NCI-H1694 treated with DMSO at 0.1 percent for 48 hours (cell line): ENCODE measurements at regions not wholly inside any gene's neighbourhood (a gene's known extent, or its start where the extent isn't known, plus 50 kb on each side); places are given as distances from the start of the nearest gene placed in this dataset.
"Not testable (repeated sequence)": the region's sequence is repeated elsewhere in the genome, so short reads cannot be mapped to it uniquely, and the experiment has no call there.

Experiments
- DNase-seq: peaks from one replicate; lab custom pipeline; 2025; lab: John Stamatoyannopoulos, UW

GRCh38 chr18:35770376-35771014 is 189.0 kb downstream of the GALNT1 start:
- DNase-seq, result no peak

GRCh38 chr18:35771172-35771571 is 189.6 kb downstream of the GALNT1 start:
- DNase-seq, result no peak

DNA sequence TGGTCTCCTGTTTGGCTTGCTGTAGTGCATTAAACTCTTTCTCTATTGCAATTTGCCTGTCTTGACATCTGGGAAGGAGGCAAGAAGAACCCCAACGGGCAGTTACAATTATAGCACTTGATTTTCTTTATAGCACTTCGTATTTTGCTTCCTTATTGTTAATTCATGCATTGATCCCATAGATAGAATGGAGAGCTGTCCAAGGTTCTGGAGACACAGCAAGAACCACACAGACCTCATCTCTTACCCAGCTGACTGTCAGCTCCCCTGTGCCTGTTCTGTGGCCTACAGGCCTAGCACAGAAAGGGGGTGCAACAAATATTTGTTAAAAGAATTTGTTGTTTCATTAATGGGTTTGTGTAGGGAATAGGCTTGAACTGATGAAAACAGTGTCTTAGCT is 194.3 kb downstream of the GALNT1 start:
- DNase-seq, result no peak

GRCh38 chr18:35776473-35776872 is 194.9 kb downstream of the GALNT1 start:
- no peak for DNase-seq

DNA sequence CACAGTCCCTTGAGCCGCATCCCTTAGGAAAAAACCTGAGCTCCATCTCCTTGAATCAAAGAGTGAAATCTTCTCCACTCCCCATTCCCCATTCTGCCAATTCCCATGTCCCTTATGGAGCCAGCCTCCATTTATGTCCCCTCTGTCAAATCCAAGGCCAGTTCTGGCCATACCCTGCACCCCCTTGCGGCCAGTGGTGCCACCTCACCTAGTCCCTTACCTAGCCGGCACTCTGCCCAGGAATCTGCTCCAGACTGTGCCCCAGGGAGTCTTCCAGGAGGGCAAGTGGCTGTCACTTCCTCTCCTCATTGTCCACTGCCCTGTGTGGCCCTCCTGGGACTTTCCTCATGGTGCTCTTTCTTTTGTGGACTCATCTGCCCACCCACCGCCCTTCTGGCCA is 195.4 kb upstream of the RMP24 start:
- no peak for DNase-seq

- DNase-seq, result no peak
Measured at GRCh38 chr18:35778850-35779627, 193.4 kb upstream of the RMP24 start.

DNA sequence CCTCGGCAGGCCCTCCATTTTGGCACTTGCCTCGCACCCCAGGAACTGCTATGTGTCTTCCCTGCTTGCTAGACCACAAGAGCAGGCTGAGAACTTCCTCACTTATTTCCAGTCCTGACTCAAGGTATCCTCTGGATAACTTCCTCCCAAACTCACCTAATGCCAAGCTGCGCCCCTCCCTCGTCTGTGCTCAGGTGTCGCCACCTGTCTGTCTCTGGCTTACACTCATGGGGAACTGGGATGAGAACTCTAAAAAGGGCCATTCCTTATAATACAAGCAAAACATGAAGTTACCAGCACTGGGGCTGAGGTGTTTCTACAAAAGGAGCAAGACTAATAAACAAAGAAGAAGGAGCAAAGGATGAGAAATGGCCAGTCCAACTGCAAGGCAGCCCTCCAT is 191.5 kb upstream of the RMP24 start:
- no peak for DNase-seq

DNA sequence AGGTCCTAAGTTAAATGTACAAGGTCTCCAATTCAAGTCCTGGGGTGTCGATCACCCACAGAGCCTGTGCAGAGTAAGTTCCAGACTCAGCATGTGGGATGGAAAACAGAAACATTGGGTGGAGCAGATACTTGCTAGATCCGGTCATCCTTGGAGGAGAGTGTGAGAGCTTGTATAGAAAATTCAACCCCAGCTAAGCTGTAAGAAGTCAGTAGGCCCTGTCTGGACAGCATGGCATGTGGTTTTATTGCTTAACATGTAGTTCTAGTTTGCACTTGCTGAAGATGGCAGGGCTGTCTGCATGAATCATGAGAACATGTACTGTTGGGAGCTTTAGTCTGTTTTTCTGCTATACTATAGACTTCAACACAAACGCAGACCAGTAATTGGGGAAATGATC is 189.6 kb upstream of the RMP24 start:
- DNase-seq, result no peak

- no peak for DNase-seq
Measured at GRCh38 chr18:35786365-35787042, 186.0 kb upstream of the RMP24 start.

GRCh38 chr18:35789543-35789942 is 182.9 kb upstream of the RMP24 start:
- DNase-seq, result no peak

DNA sequence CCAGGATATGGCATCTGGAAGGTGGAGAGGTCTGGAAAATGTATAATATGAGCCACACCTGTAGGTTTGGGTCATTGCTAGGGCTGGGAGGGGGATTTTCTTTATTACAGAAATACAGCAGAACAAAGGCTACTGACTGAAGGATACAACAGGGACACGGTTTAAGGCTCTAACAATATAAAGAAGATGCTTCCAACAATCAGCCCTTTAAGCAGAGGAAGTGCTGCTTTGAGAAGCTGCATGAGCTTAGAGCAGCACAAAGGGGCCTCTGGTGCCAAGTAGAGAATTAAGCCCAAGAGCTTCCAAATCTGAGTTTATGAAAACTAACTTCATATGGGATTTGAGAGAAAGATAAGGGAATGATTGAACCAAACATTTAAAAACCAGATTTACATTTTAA is 174.5 kb upstream of the RMP24 start:
- DNase-seq, result no peak

GRCh38 chr18:35803551-35803950 is 168.9 kb upstream of the RMP24 start:
- DNase-seq, result no peak

DNA sequence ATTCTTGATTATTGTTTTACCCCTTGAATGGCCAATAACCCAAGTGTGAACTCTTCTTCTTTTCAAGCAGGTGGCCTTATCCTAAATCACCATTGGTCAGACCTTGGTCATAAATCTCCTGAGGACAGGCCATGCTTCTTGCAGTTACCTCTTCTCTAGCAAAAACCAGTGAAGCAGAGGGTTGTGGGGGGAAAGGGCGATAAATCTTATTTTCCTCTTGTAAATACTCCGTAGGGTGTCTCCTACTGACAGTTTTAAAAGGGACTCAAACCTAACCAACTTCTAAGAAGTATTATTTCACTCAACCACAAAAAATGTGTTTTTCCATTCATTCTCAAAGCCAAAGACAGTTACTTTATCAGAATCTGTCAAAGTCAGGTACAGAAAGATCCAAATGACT is 168.1 kb upstream of the RMP24 start:
- no peak for DNase-seq

DNA sequence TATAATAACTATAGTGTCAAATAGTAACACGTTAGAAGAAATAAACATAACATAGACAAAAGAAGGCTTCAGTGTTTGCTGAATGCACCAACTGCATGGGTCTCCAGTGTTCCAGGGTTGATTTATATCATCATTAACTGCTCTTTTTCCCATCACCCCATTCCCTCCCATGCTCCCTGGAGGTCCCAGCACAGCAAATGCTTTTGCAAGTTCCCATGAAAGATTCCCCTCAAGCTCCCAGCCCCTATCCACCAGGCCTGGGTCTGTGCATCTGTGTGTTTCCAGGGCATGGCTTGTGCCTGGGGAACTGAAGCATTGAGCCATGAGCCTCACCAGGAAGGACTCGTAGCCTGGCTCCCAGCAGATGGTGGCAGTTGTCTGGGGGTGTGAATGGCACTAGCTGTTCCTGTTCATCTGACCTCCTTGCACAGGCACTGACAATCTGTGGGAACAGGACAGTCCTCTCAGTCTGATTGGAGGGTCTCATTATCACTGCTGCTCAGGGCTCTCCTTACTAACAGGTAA is 164.6 kb upstream of the RMP24 start:
- DNase-seq, result no peak

DNA sequence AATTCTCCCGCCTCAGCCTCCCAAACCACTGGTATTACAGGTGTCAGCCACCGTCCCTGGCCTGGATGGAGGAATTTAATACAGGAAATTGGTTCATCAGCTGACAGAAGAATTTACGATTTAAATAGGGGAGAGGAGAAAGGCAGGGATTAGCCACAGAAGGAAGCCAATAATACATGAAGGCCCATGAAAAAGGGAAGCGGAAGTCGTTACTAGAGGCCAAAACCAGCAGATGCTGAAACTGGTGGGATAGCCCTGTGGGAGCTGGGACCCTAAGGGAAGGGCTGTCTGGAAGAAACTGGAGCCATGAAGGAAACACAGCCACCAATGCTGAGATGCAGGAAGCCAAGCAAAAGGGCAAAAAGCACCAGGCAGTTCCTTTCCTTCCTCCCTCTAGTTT is 163.7 kb upstream of the RMP24 start:
- DNase-seq, result no peak

DNA sequence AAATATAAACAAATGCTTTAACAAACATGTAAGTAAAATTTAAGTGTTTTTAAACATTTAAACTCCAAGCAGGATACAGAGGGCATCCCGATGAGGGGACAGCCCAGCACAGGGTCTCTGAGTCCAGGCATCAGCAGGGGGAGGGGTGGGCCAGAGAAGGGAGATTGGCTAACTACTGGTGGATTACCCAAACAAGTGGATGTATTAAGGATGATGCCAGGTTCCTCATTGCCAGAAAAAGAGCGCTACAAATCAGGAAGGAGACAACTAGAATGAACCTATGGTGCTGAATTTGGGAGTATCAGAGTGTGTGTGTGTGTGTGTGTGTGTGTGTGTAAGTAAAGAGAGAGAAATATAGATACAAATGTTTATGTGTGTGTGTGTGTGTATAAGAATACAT is 162.0 kb upstream of the RMP24 start:
- no peak for DNase-seq

GRCh38 chr18:35811896-35812295 is 160.6 kb upstream of the RMP24 start:
- no peak for DNase-seq

DNA sequence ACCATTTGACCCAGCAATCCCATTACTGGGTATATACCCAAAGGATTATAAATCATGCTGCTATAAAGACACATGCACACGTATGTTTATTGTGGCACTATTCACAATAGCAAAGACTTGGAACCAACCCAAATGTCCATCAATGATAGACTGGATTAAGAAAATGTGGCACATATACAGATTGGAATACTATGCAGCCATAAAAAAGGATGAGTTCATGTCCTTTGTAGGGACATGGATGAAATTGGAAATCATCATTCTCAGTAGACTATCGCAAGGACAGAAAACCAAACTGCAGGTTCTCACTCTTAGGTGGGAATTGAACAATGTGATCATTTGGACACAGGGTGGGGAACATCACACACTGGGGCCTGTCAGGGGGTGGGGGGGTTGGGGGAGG is 157.5 kb upstream of the RMP24 start:
- DNase-seq, result not testable (repeated sequence)

GRCh38 chr18:35816003-35816402 is 156.5 kb upstream of the RMP24 start:
- no peak for DNase-seq

DNA sequence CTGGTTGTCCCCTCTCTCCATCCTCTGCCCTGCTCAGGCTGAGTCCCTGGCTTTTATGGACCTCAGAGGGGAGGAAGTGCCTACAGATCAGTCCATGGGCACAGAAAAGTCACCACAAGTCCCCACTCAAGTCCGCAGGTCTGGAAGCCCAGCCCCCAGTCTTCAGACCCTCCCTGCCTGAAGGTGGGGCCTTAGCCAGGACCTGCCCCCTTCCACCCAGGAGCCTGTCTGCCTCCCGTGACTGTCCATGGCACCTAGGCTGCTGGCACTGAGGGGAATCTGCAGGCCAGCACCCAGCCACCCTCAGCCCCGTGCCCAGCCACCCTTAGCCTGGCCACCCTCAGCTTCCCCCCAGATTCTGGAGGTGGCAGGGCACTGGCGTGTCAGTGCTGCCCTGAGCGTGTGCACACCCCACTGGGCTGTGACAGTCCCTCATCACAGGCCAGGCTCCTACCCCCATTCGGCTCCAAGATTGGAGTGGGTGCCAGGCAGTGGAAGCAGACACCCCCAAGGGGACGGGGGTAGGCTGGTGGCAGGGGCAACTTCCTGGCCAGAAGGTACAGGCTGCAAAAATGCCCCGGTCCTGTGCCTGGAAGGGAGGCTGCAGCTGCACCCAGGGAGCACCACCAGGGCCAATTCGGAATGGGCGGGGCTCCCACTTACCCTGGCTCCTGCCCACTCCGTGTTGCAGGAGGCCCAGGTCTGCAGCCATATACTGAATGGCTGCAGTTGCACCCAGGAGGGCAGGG is 154.7 kb upstream of the RMP24 start:
- no peak for DNase-seq

DNA sequence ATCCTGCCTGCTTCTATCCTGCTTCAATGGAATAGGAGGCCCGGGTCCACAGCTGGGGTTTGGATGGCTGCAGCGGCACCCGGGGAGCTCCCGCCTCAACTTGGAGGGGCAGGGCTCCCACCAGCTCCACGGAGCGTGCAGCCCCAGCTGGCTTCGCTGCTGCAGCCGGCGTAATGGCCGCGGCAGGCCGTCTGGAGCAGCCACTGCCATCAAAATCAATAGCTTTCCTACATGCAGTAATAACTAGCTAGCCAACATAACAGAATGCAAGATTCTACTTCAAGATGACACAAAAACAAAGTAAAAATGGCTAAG is 154.2 kb upstream of the RMP24 start:
- no peak for DNase-seq

DNA sequence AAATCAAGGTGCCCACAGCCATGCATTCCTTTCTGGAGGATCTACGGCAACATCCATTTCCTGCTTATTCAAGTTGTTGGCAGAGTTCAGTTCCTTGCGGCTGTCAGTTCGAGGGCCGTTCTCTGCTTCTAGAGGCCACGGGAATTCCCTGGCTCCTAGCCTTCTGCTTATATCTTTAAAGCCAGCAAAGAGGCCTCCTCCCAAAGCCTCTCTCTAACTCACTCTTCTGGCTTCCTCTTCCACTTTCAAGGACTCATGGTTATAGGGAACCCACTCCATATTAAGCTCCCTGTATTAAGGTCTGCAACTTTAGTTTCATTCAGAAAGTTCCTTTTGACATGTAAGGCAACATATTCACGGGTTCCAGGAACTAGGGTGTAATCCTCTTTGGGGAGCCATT is 150.1 kb upstream of the RMP24 start:
- DNase-seq, result no peak

DNA sequence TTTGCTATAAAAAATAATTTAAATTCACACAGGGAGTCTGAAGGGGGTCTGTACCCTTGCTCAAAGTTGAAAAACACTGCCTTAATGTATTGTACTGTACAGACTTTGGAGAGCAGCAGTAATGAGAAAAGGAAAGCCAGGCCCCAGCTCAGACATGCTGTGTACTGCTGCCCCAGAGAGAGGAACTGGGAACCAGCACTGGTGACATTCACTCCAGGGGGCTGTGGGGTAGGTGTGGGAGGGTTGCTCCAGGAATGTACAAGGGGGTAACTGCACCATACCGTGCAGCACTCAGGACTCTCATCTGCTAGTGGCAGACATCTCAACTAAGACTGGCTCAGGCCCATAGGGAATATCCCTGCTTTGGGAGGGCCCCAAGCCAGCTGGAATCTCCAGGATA is 146.0 kb upstream of the RMP24 start:
- DNase-seq, result no peak
